Chondrocyte (in vitro differentiated cells): ENCODE measurements at regions not wholly inside any gene's neighbourhood (a gene's known extent, or its start where the extent isn't known, plus 50 kb on each side); places are given as distances from the start of the nearest gene placed in this dataset.

Experiments
- DNase-seq: peaks from one replicate; pipeline ENCODE4 v3.0.0; 2021; ENCODE audit warnings: mixed read lengths, low spot score
- H3K27ac Mint-ChIP-seq: one replicate; pipeline ENCODE4 v1.8.0; 2021; ENCODE audit warnings: mild to moderate bottlenecking, moderate library complexity, mixed read lengths; ENCODE audit not compliant: unreplicated experiment
- H3K27me3 Mint-ChIP-seq: 2 replicates; pipeline ENCODE4 v1.8.0; 2021; ENCODE audit warnings: low read depth, mixed read lengths
- H3K36me3 Mint-ChIP-seq: 2 replicates; pipeline ENCODE4 v1.8.0; 2021; ENCODE audit warnings: low read depth, mixed read lengths
- H3K4me1 Mint-ChIP-seq: 2 replicates; pipeline ENCODE4 v1.8.0; 2021; ENCODE audit warnings: low read depth, mild to moderate bottlenecking, mixed read lengths
- H3K4me3 Mint-ChIP-seq: one replicate; pipeline ENCODE4 v1.8.0; 2021; ENCODE audit warnings: mild to moderate bottlenecking, moderate library complexity, mixed read lengths; ENCODE audit not compliant: unreplicated experiment
- H3K9me3 Mint-ChIP-seq: 2 replicates; pipeline ENCODE4 v1.8.0; 2021; ENCODE audit warnings: low read depth, mixed read lengths
- CTCF ChIP-seq: fragments of 200-600 bp; sonication (generic); IDR thresholded peaks from 2 replicates; pipeline ENCODE4 v1.5.0; 2021; ENCODE audit warnings: antibody characterized with exemption, mild to moderate bottlenecking, moderate library complexity

GRCh38 chr9:90511711-90512110 lies 130.9 kb downstream of the DIRAS2 start:
- H3K9me3 Mint-ChIP-seq, result no peaks in the 10 kb centered on the region

GRCh38 chr9:90514877-90515276 lies 127.7 kb downstream of the DIRAS2 start:
- no peak for DNase-seq
- H3K4me1 Mint-ChIP-seq, result peaks cover 5% of the 10 kb centered on the region
- H3K27me3 Mint-ChIP-seq, result no peaks in the 10 kb centered on the region
- no peaks in the 10 kb centered on the region for H3K36me3 Mint-ChIP-seq
- TF ChIP-seq CTCF, result no peak
- no peaks in the 10 kb centered on the region for H3K9me3 Mint-ChIP-seq
- H3K4me3 Mint-ChIP-seq, result no peak overlapping the region
- H3K27ac Mint-ChIP-seq, result no peak overlapping the region

More at GRCh38 chr9:90511711-90512110, 130.9 kb downstream of the DIRAS2 start:
- TF ChIP-seq CTCF, result no peak
- no peak overlapping the region for H3K27ac Mint-ChIP-seq
- H3K36me3 Mint-ChIP-seq, result no peaks in the 10 kb centered on the region
- H3K4me3 Mint-ChIP-seq, result no peak overlapping the region
- DNase-seq, result no peak
- H3K4me1 Mint-ChIP-seq, result peaks cover 5% of the 10 kb centered on the region
- no peaks in the 10 kb centered on the region for H3K27me3 Mint-ChIP-seq

- Mint-ChIP-seq H3K27me3 (no peaks in the 10 kb centered on the region), H3K27ac (no peak overlapping the region), H3K36me3 (no peaks in the 10 kb centered on the region), H3K9me3 (no peaks in the 10 kb centered on the region), H3K4me3 (no peak overlapping the region), H3K4me1 (peaks cover 5% of the 10 kb centered on the region)
- TF ChIP-seq CTCF, result no peak
- DNase-seq, result no peak
These were observed 127.1 kb downstream of the DIRAS2 start for GRCh38 chr9:90515510-90515909.

GRCh38 chr9:90517103-90517502 lies 125.5 kb downstream of the DIRAS2 start:
- Mint-ChIP-seq H3K27me3 (peaks cover 2% of the 10 kb centered on the region), H3K9me3 (no peaks in the 10 kb centered on the region), H3K4me1 (peaks cover 5% of the 10 kb centered on the region), H3K4me3 (no peak overlapping the region), H3K36me3 (no peaks in the 10 kb centered on the region), H3K27ac (no peak overlapping the region)
- TF ChIP-seq CTCF, result no peak
- DNase-seq, result no peak

GRCh38 chr9:90521811-90522570 lies 120.6 kb downstream of the DIRAS2 start:
- no peak overlapping the region for H3K27ac Mint-ChIP-seq
- peaks cover 5% of the 10 kb centered on the region for H3K27me3 Mint-ChIP-seq
- no peaks in the 10 kb centered on the region for H3K36me3 Mint-ChIP-seq
- no peak for TF ChIP-seq CTCF
- H3K9me3 Mint-ChIP-seq, result no peaks in the 10 kb centered on the region
- no peak overlapping the region for H3K4me3 Mint-ChIP-seq
- no peak for DNase-seq
- no peaks in the 10 kb centered on the region for H3K4me1 Mint-ChIP-seq
